Stomach smooth muscle (tissue), 2 donors: ENCODE measurements at regions not wholly inside any gene's neighbourhood (a gene's known extent, or its start where the extent isn't known, plus 50 kb on each side); places are given as distances from the start of the nearest gene placed in this dataset.
"Not testable (repeated sequence)": the region's sequence is repeated elsewhere in the genome, so short reads cannot be mapped to it uniquely, and the experiment has no call there.

ENCODE experiments used
- H3K27ac ChIP-seq: one replicate; pipeline ENCODE4 v1.7.0; 2013; ENCODE audit warnings: mild to moderate bottlenecking, low read length, inconsistent platforms
- H3K27me3 ChIP-seq, 2 donors: one replicate each; pipeline ENCODE4 v1.7.0; 2013; ENCODE audit warnings: low read length in 2 of 2; ENCODE audit not compliant: insufficient read depth in 2 of 2, control insufficient read depth in 1 of 2
- H3K36me3 ChIP-seq, 2 donors: one replicate each; pipeline ENCODE4 v1.7.0; 2013; ENCODE audit warnings: low read length in 2 of 2; ENCODE audit not compliant: control insufficient read depth in 2 of 2, insufficient read depth in 2 of 2
- H3K4me1 ChIP-seq: one replicate; pipeline ENCODE4 v1.7.0; 2013; ENCODE audit warnings: low read length; ENCODE audit not compliant: control insufficient read depth, insufficient read depth
- H3K4me3 ChIP-seq, 2 donors: one replicate each; pipeline ENCODE4 v1.7.0; 2013; ENCODE audit warnings: low read length in 2 of 2
- H3K9ac ChIP-seq, 2 donors: one replicate each; pipeline ENCODE4 v1.7.0; 2013; ENCODE audit warnings: low read length in 2 of 2, mild to moderate bottlenecking in 1 of 2
- H3K9me3 ChIP-seq, 2 donors: one replicate each; pipeline ENCODE4 v1.7.0; 2013; ENCODE audit warnings: low read length in 2 of 2; ENCODE audit not compliant: control insufficient read depth in 2 of 2
- donor health status: healthy.
- donor health status: Pancreatic carcinoma.

GRCh38 chr16:29139901-29140855 lies 155.3 kb downstream of the LAT start:
- H3K27ac ChIP-seq, H3K4me3 ChIP-seq, H3K9me3 ChIP-seq, H3K4me1 ChIP-seq, H3K9ac ChIP-seq, H3K27me3 ChIP-seq, H3K36me3 ChIP-seq: not testable (repeated sequence)

GRCh38 chr16:29139261-29139802 lies 154.5 kb downstream of the LAT start:
- no peaks in the 10 kb centered on the region for H3K27me3 ChIP-seq
- H3K27ac ChIP-seq: no peak overlapping the region
- no peak overlapping the region for H3K9ac ChIP-seq
- H3K4me1 ChIP-seq: no peaks in the 10 kb centered on the region
- no peaks in the 10 kb centered on the region for H3K9me3 ChIP-seq
- H3K36me3 ChIP-seq: no peaks in the 10 kb centered on the region
- no peak overlapping the region for H3K4me3 ChIP-seq

GRCh38 chr16:29138698-29139097 lies 153.8 kb downstream of the LAT start:
- not testable (repeated sequence) for H3K36me3 ChIP-seq, H3K4me3 ChIP-seq, H3K27me3 ChIP-seq, H3K4me1 ChIP-seq, H3K9ac ChIP-seq, H3K9me3 ChIP-seq, H3K27ac ChIP-seq

- not testable (repeated sequence) for H3K36me3 ChIP-seq
Measured at GRCh38 chr16:29137894-29138662, 153.2 kb downstream of the LAT start.

GRCh38 chr16:29137461-29137860 lies 152.6 kb downstream of the LAT start:
- not testable (repeated sequence) for H3K9me3 ChIP-seq, H3K9ac ChIP-seq, H3K27me3 ChIP-seq, H3K36me3 ChIP-seq, H3K27ac ChIP-seq, H3K4me3 ChIP-seq, H3K4me1 ChIP-seq

More at GRCh38 chr16:29137894-29138662, 153.2 kb downstream of the LAT start:
- not testable (repeated sequence) for H3K4me3 ChIP-seq, H3K27me3 ChIP-seq, H3K27ac ChIP-seq, H3K9me3 ChIP-seq, H3K4me1 ChIP-seq, H3K9ac ChIP-seq

- H3K9ac ChIP-seq, H3K9me3 ChIP-seq, H3K27ac ChIP-seq, H3K36me3 ChIP-seq, H3K4me3 ChIP-seq, H3K4me1 ChIP-seq, H3K27me3 ChIP-seq: not testable (repeated sequence)
Measured at GRCh38 chr16:29136916-29137315, 152.1 kb downstream of the LAT start.

GRCh38 chr16:29136046-29136696 lies 151.3 kb downstream of the LAT start:
- H3K27me3 ChIP-seq, H3K27ac ChIP-seq, H3K4me3 ChIP-seq, H3K9me3 ChIP-seq, H3K9ac ChIP-seq, H3K36me3 ChIP-seq, H3K4me1 ChIP-seq: not testable (repeated sequence)

- not testable (repeated sequence) for H3K27ac ChIP-seq, H3K9me3 ChIP-seq, H3K4me1 ChIP-seq, H3K9ac ChIP-seq, H3K4me3 ChIP-seq, H3K36me3 ChIP-seq, H3K27me3 ChIP-seq
Measured at GRCh38 chr16:29135098-29135497, 150.2 kb downstream of the LAT start.

- not testable (repeated sequence) for H3K9ac ChIP-seq, H3K4me3 ChIP-seq, H3K27me3 ChIP-seq, H3K27ac ChIP-seq, H3K36me3 ChIP-seq, H3K9me3 ChIP-seq, H3K4me1 ChIP-seq
Measured at GRCh38 chr16:29133681-29134430, 149.0 kb downstream of the LAT start.

- H3K9me3 ChIP-seq, H3K36me3 ChIP-seq, H3K9ac ChIP-seq, H3K4me1 ChIP-seq, H3K27me3 ChIP-seq, H3K27ac ChIP-seq, H3K4me3 ChIP-seq: not testable (repeated sequence)
Measured at GRCh38 chr16:29132869-29133268, 148.0 kb downstream of the LAT start.
